H4 (cell line): ENCODE measurements at regions not wholly inside any gene's neighbourhood (a gene's known extent, or its start where the extent isn't known, plus 50 kb on each side); places are given as distances from the start of the nearest gene placed in this dataset.

Experiments
- DNase-seq: peaks from one replicate; pipeline ENCODE4 v3.0.0-alpha.2; 2015; ENCODE audit warnings: low spot score

- no peak for DNase-seq
These were observed 161.0 kb upstream of the RASGEF1B start for GRCh38 chr4:81632581-81633299.

GRCh38 chr4:81631958-81632441, 160.3 kb upstream of the RASGEF1B start:
- peak; percentile 90 for DNase-seq

GRCh38 chr4:81629366-81629765, 157.7 kb upstream of the RASGEF1B start:
- no peak for DNase-seq

GRCh38 chr4:81628489-81628888, 156.8 kb upstream of the RASGEF1B start:
- DNase-seq, result no peak

GRCh38 chr4:81627590-81627989, 155.9 kb upstream of the RASGEF1B start:
- DNase-seq, result no peak

- DNase-seq, result no peak
These were observed 155.1 kb upstream of the RASGEF1B start for GRCh38 chr4:81626851-81627250.

GRCh38 chr4:81625422-81626417, 154.0 kb upstream of the RASGEF1B start:
- DNase-seq, result no peak

GRCh38 chr4:81623434-81623833, 151.7 kb upstream of the RASGEF1B start:
- DNase-seq, result no peak

GRCh38 chr4:81622474-81623184, 150.9 kb upstream of the RASGEF1B start:
- DNase-seq, result no peak

- DNase-seq, result no peak
These were observed 150.3 kb upstream of the RASGEF1B start for GRCh38 chr4:81622028-81622427.

GRCh38 chr4:81621490-81621889, 149.8 kb upstream of the RASGEF1B start:
- DNase-seq, result no peak

GRCh38 chr4:81620442-81620841, 148.7 kb upstream of the RASGEF1B start:
- no peak for DNase-seq

GRCh38 chr4:81617545-81617944, 145.8 kb upstream of the RASGEF1B start:
- DNase-seq, result no peak

GRCh38 chr4:81611221-81611620, 139.5 kb upstream of the RASGEF1B start:
- no peak for DNase-seq

GRCh38 chr4:81609844-81610243, 138.1 kb upstream of the RASGEF1B start:
- no peak for DNase-seq

GRCh38 chr4:81607950-81608349, 136.2 kb upstream of the RASGEF1B start:
- DNase-seq, result peak; percentile 10

- DNase-seq, result peak; percentile 16
These were observed 135.2 kb upstream of the RASGEF1B start for GRCh38 chr4:81606801-81607501.

GRCh38 chr4:81606166-81606565, 134.5 kb upstream of the RASGEF1B start:
- no peak for DNase-seq

GRCh38 chr4:81605271-81605670, 133.6 kb upstream of the RASGEF1B start:
- no peak for DNase-seq

GRCh38 chr4:81604683-81605218, 133.0 kb upstream of the RASGEF1B start:
- DNase-seq, result peak; percentile 18

GRCh38 chr4:81602854-81603253, 131.1 kb upstream of the RASGEF1B start:
- DNase-seq, result no peak
